ENCODE measurements at regions not wholly inside any gene's neighbourhood (a gene's known extent, or its start where the extent isn't known, plus 50 kb on each side); places are given as distances from the start of the nearest gene placed in this dataset.

- Histone ChIP-seq H3K9me3 (ENCODE audit: low read length) (no peaks in the 10 kb centered on the region), H3K4me2 (ENCODE audit: low read depth, low read length) (peak overlapping the region; percentile 19; the same call in 1 of the 2 replicates), H4K20me1 (ENCODE audit: insufficient read depth, low read length) (peaks cover 9% of the 10 kb centered on the region; the same call in 1 of the 2 replicates), H3K79me2 (ENCODE audit: insufficient read depth, low read length) (no peaks in the 10 kb centered on the region), H2AFZ (ENCODE audit: low read length) (no peak overlapping the region), H3K36me3 (replicated peaks in 1 of 2; ENCODE audit: control insufficient read depth in 1 of 2, insufficient read depth in 2 of 2, low read length in 2 of 2) (no peaks in the 10 kb centered on the region), H3K9ac (ENCODE audit: insufficient read depth, low read depth, low read length) (no peak overlapping the region), H3K4me3 (replicated peaks in 1 of 3; ENCODE audit: insufficient read depth in 1 of 3, low read depth in 2 of 3, low read length in 3 of 3) (no peak overlapping the region), H3K27ac (ENCODE audit: extremely low read length, insufficient read depth, low read length) (no peak overlapping the region), H3K4me1 (ENCODE audit: insufficient read depth, low read length) (peaks cover 59% of the 10 kb centered on the region), H3K27me3 (ENCODE audit: control insufficient read depth in 1 of 2, insufficient read depth in 2 of 2, low read length in 2 of 2) (peaks cover 4 to 44% of the 10 kb centered on the region in 2 experiments)
- POLR2A ChIA-PET = interaction anchor here (0.6 to 2.0 kb wide), 5 partner anchors 53 to 110 kb away, joined by 3 to 8 read pairs (median 3); no protein-coding TSS in a partner anchor
- ATAC-seq (peak; percentile 14; the same call in 2 of the 3 replicates), DNase-seq (ENCODE audit: low spot score) (no peak), FAIRE-seq (peak; percentile 37)
- intact Hi-C loops (cut with micrococcal nuclease; ENCODE audit: unreplicated experiment) = loop anchor here (5.0 kb wide), 1 partner anchor 45 kb away; no protein-coding TSS in a partner anchor
- no TSS peak for BruUV-seq (replicated peaks)
- in situ Hi-C loops (cut with HindIII; ENCODE audit: extremely low pct_ligation_motif_present, low pct_unique_long_range_greater_than_20kb) = no loop called here
- CTCF ChIA-PET (ENCODE audit: low intra/inter-chr PET ratio, low total read pairs) = interaction anchor here (1.2 kb wide), 1 partner anchor 26 kb away, joined by 3 read pairs; no protein-coding TSS in a partner anchor
- 40% methylated on average over 14 of the region's 19 CpGs for WGBS (ENCODE audit: low lambda C conversion rate)
- TF ChIP-seq SMAD1 (CRISPR knock-in tag; IDR thresholded peaks at IDR 0.05; ENCODE audit: borderline replicate concordance, low read depth) = no peak; the same call in 1 of the 2 replicates
- no peak for TF ChIP-seq LCORL (IDR thresholded peaks at IDR 0.05)
- TF ChIP-seq LCORL (CRISPR knock-in tag; IDR thresholded peaks at IDR 0.05) = peak; percentile 72
- TF ChIP-seq ZGPAT (CRISPR knock-in tag; IDR thresholded peaks at IDR 0.05) = no peak
- TF ChIP-seq ZNF337 (CRISPR knock-in tag; IDR thresholded peaks at IDR 0.05; ENCODE audit: borderline replicate concordance, low read depth) = no peak
- no peak for TF ChIP-seq SNAPC5 (CRISPR knock-in tag; IDR thresholded peaks at IDR 0.05; ENCODE audit: borderline replicate concordance)
- no peak for TF ChIP-seq TERF1 (CRISPR knock-in tag; IDR thresholded peaks at IDR 0.05)
- no peak for TF ChIP-seq PTBP1 (IDR thresholded peaks at IDR 0.05; ENCODE audit: low read depth, low read length, poor library complexity, severe bottlenecking)
- 0 out of 2 replicates have a peak, but pooled peaks have one; percentile 10 for TF ChIP-seq SRY (CRISPR knock-in tag; IDR thresholded peaks at IDR 0.05)
- TF ChIP-seq ZNF512 (CRISPR knock-in tag; IDR thresholded peaks at IDR 0.05) = peak; percentile 74
- TF ChIP-seq MXD3 (CRISPR knock-in tag; IDR thresholded peaks at IDR 0.05) = no peak
- TF ChIP-seq PITX1 (CRISPR knock-in tag; IDR thresholded peaks at IDR 0.05) = peak; percentile 33; the same call in 1 of the 2 replicates
- TF ChIP-seq HNF4G (IDR thresholded peaks at IDR 0.05; ENCODE audit: borderline replicate concordance, low read depth, low read length) = peak; percentile 70; the same call in 1 of the 2 replicates
- TF ChIP-seq HNF4G (CRISPR knock-in tag; IDR thresholded peaks at IDR 0.05; ENCODE audit: borderline replicate concordance, low read depth) = peak; percentile 67
- no peak for TF ChIP-seq EP300 (IDR thresholded peaks at IDR 0.05; ENCODE audit: low read depth in 2 of 2, low read length in 2 of 2)
- no peak for TF ChIP-seq EP300 (CRISPR knock-in tag; IDR thresholded peaks at IDR 0.05; ENCODE audit: borderline replicate concordance)
- TF ChIP-seq AGO2 (optimal IDR thresholded peaks at IDR 0.05; ENCODE audit: low read depth, low read length) = no peak
- TF ChIP-seq ZNF180 (CRISPR knock-in tag; IDR thresholded peaks at IDR 0.05; ENCODE audit: borderline replicate concordance, low read depth) = no peak
Observed at GRCh38 chr16:85446951-85447692, 166.0 kb upstream of the GSE1 start.
